HG03439 (cell line): ENCODE measurements at regions not wholly inside any gene's neighbourhood (a gene's known extent, or its start where the extent isn't known, plus 50 kb on each side); places are given as distances from the start of the nearest gene placed in this dataset.
"Not testable (repeated sequence)": the region's sequence is repeated elsewhere in the genome, so short reads cannot be mapped to it uniquely, and the experiment has no call there.

Experiments
- ATAC-seq: cut with Tn5 transposase; IDR thresholded peaks from one replicate; pipeline ENCODE4 v1.9.1; 2021; ENCODE audit warnings: mild to moderate bottlenecking, moderate library complexity; ENCODE audit not compliant: unreplicated experiment

GRCh38 chr20:40848526-40848925, 159.5 kb upstream of the MAFB start:
- ATAC-seq = no peak

GRCh38 chr20:40849456-40849855, 160.4 kb upstream of the MAFB start:
- no peak for ATAC-seq

GRCh38 chr20:40851051-40851450, 162.0 kb upstream of the MAFB start:
- ATAC-seq = no peak

GRCh38 chr20:40855269-40855668, 166.2 kb upstream of the MAFB start:
- ATAC-seq = no peak

GRCh38 chr20:40856653-40857052, 167.6 kb upstream of the MAFB start:
- ATAC-seq = no peak

GRCh38 chr20:40860487-40860902, 168.1 kb upstream of the TOP1 start:
- ATAC-seq = no peak

GRCh38 chr20:40861427-40862008, 167.1 kb upstream of the TOP1 start:
- ATAC-seq = no peak

GRCh38 chr20:40863355-40863919, 165.2 kb upstream of the TOP1 start:
- no peak for ATAC-seq

GRCh38 chr20:40864470-40864869, 164.2 kb upstream of the TOP1 start:
- no peak for ATAC-seq

GRCh38 chr20:40865095-40865494, 163.5 kb upstream of the TOP1 start:
- no peak for ATAC-seq

- ATAC-seq = no peak
Measured at GRCh38 chr20:40866056-40866455, 162.6 kb upstream of the TOP1 start.

GRCh38 chr20:40868551-40869217, 159.9 kb upstream of the TOP1 start:
- ATAC-seq = no peak

- no peak for ATAC-seq
Measured at GRCh38 chr20:40869218-40870147, 159.1 kb upstream of the TOP1 start.

GRCh38 chr20:40875116-40876085, 153.2 kb upstream of the TOP1 start:
- no peak for ATAC-seq

- not testable (repeated sequence) for ATAC-seq
Measured at GRCh38 chr20:40878099-40878498, 150.5 kb upstream of the TOP1 start.

GRCh38 chr20:40880063-40880728, 148.4 kb upstream of the TOP1 start:
- ATAC-seq = no peak

GRCh38 chr20:40880729-40881109, 147.9 kb upstream of the TOP1 start:
- ATAC-seq = no peak

- no peak for ATAC-seq
Measured at GRCh38 chr20:40882152-40882551, 146.5 kb upstream of the TOP1 start.

GRCh38 chr20:40883097-40883496, 145.5 kb upstream of the TOP1 start:
- no peak for ATAC-seq

- no peak for ATAC-seq
Measured at GRCh38 chr20:40887105-40887504, 141.5 kb upstream of the TOP1 start.
